Upper lobe of right lung (tissue), 1 donor: ENCODE measurements at regions not wholly inside any gene's neighbourhood (a gene's known extent, or its start where the extent isn't known, plus 50 kb on each side); places are given as distances from the start of the nearest gene placed in this dataset.

Source experiments
- ATAC-seq: fragments of 200-7000 bp; cut with Tn5 transposase; one replicate; pipeline ENCODE4 v1.9.1; 2020; ENCODE audit warnings: mild to moderate bottlenecking, moderate library complexity
- DNase-seq: peaks from one replicate; pipeline ENCODE4 v3.0.0-alpha.2; 2020
- H3K27ac ChIP-seq: fragments of 200-600 bp; one replicate; pipeline ENCODE4 v1.8.0; 2022
- H3K27me3 ChIP-seq: fragments of 200-600 bp; one replicate; pipeline ENCODE4 v1.8.0; 2022; ENCODE audit warnings: mild to moderate bottlenecking
- H3K36me3 ChIP-seq: fragments of 200-600 bp; one replicate; pipeline ENCODE4 v1.8.0; 2022
- H3K4me1 ChIP-seq: fragments of 200-600 bp; one replicate; pipeline ENCODE4 v1.8.0; 2022
- H3K4me3 ChIP-seq: fragments of 200-600 bp; one replicate; pipeline ENCODE4 v1.8.0; 2022; ENCODE audit warnings: mild to moderate bottlenecking
- H3K9me3 ChIP-seq: fragments of 200-600 bp; one replicate; pipeline ENCODE4 v1.8.0; 2022
- CTCF ChIP-seq: fragments of 200-600 bp; IDR thresholded peaks from one replicate; pipeline ENCODE4 v1.8.0; 2022; ENCODE audit warnings: antibody characterized with exemption
- intact Hi-C: fragments of 100-400 bp; cut with DNase I; formaldehyde crosslinking; loops from one replicate; pipeline ENCODE4 v1.11.0; 2022
- donor health status: DM: no; HTN: yes; CAD: no; lungs with severe emphysema.

- ATAC-seq (no peak), DNase-seq (no peak)
- no peak for TF ChIP-seq CTCF
- Histone ChIP-seq H3K4me1 (no peaks in the 10 kb centered on the region), H3K36me3 (no peaks in the 10 kb centered on the region), H3K27ac (no peak overlapping the region), H3K4me3 (no peak overlapping the region), H3K27me3 (no peaks in the 10 kb centered on the region), H3K9me3 (peaks cover 4% of the 10 kb centered on the region)
- intact Hi-C loops: no loop called here
These were observed 1478.8 kb downstream of the NCAM2 start for GRCh38 chr21:22476726-22477646.

- Histone ChIP-seq H3K4me3 (no peak overlapping the region), H3K27ac (no peak overlapping the region), H3K9me3 (no peaks in the 10 kb centered on the region), H3K36me3 (no peaks in the 10 kb centered on the region), H3K4me1 (no peaks in the 10 kb centered on the region), H3K27me3 (no peaks in the 10 kb centered on the region)
- intact Hi-C loops: no loop called here
- ATAC-seq: no peak
- no peak for DNase-seq
- TF ChIP-seq CTCF: no peak
These were observed 1491.8 kb downstream of the NCAM2 start for GRCh38 chr21:22490049-22490448.

- H3K9me3 ChIP-seq: no peaks in the 10 kb centered on the region
- H3K27ac ChIP-seq: no peak overlapping the region
- intact Hi-C loops: no loop called here
- no peaks in the 10 kb centered on the region for H3K4me1 ChIP-seq
- H3K36me3 ChIP-seq: no peaks in the 10 kb centered on the region
- ATAC-seq (no peak), DNase-seq (no peak)
- no peaks in the 10 kb centered on the region for H3K27me3 ChIP-seq
- H3K4me3 ChIP-seq: no peak overlapping the region
- no peak for TF ChIP-seq CTCF
These were observed 1518.0 kb downstream of the NCAM2 start for GRCh38 chr21:22516230-22516629.

- no peak for ATAC-seq
- H3K36me3 ChIP-seq: no peaks in the 10 kb centered on the region
- intact Hi-C loops: no loop called here
- H3K27ac ChIP-seq: no peak overlapping the region
- TF ChIP-seq CTCF: no peak
- H3K4me1 ChIP-seq: no peaks in the 10 kb centered on the region
- no peaks in the 10 kb centered on the region for H3K27me3 ChIP-seq
- peaks cover 8% of the 10 kb centered on the region for H3K9me3 ChIP-seq
- no peak overlapping the region for H3K4me3 ChIP-seq
- no peak for DNase-seq
These were observed 1537.4 kb downstream of the NCAM2 start for GRCh38 chr21:22535630-22536029.

GRCh38 chr21:22536509-22536908 is 1538.3 kb downstream of the NCAM2 start:
- H3K27me3 ChIP-seq: no peaks in the 10 kb centered on the region
- TF ChIP-seq CTCF: no peak
- DNase-seq: no peak

More at GRCh38 chr21:22536509-22536908, 1538.3 kb downstream of the NCAM2 start:
- Histone ChIP-seq H3K36me3 (no peaks in the 10 kb centered on the region), H3K9me3 (peaks cover 8% of the 10 kb centered on the region), H3K4me3 (no peak overlapping the region), H3K4me1 (no peaks in the 10 kb centered on the region), H3K27ac (no peak overlapping the region)
- intact Hi-C loops: no loop called here
- ATAC-seq: no peak
